Activated T-cell treated with anti-CD3 and anti-CD28 coated beads, Interleukin-2, amount 50 U/mL, for 24 hours (primary cell): ENCODE measurements at regions not wholly inside any gene's neighbourhood (a gene's known extent, or its start where the extent isn't known, plus 50 kb on each side); places are given as distances from the start of the nearest gene placed in this dataset.

Experiments used
- DNase-seq: peaks from one replicate; pipeline ENCODE4 v3.0.0-alpha.2; 2020
- H3K27ac Mint-ChIP-seq: 2 replicates; pipeline ENCODE4 v1.8.0; 2020; ENCODE audit warnings: mild to moderate bottlenecking, mixed read lengths
- H3K27me3 Mint-ChIP-seq: 2 replicates; pipeline ENCODE4 v1.8.0; 2020; ENCODE audit warnings: mixed read lengths
- H3K36me3 Mint-ChIP-seq: 2 replicates; pipeline ENCODE4 v1.8.0; 2020; ENCODE audit warnings: low read depth, mixed read lengths
- H3K4me1 Mint-ChIP-seq: 2 replicates; pipeline ENCODE4 v1.8.0; 2020; ENCODE audit warnings: low read depth, mixed read lengths
- H3K4me3 Mint-ChIP-seq: 2 replicates; pipeline ENCODE4 v1.8.0; 2020; ENCODE audit warnings: mild to moderate bottlenecking, moderate library complexity, mixed read lengths
- H3K9me3 Mint-ChIP-seq: 2 replicates; pipeline ENCODE4 v1.8.0; 2020; ENCODE audit warnings: mixed read lengths

GRCh38 chr10:130425881-130426435 is 289.8 kb downstream of the GLRX3 start:
- Mint-ChIP-seq H3K4me3 (no peak overlapping the region), H3K9me3 (no peaks in the 10 kb centered on the region), H3K27me3 (no peaks in the 10 kb centered on the region), H3K4me1 (no peaks in the 10 kb centered on the region), H3K36me3 (no peaks in the 10 kb centered on the region), H3K27ac (no peak overlapping the region)
- no peak for DNase-seq

GRCh38 chr10:130427216-130427722 is 291.1 kb downstream of the GLRX3 start:
- no peaks in the 10 kb centered on the region for H3K27me3 Mint-ChIP-seq
- H3K27ac Mint-ChIP-seq = no peak overlapping the region
- H3K4me3 Mint-ChIP-seq = no peak overlapping the region
- H3K9me3 Mint-ChIP-seq = no peaks in the 10 kb centered on the region
- no peak for DNase-seq
- H3K36me3 Mint-ChIP-seq = no peaks in the 10 kb centered on the region
- no peaks in the 10 kb centered on the region for H3K4me1 Mint-ChIP-seq

GRCh38 chr10:130428936-130429335 is 292.7 kb downstream of the GLRX3 start:
- no peaks in the 10 kb centered on the region for H3K9me3 Mint-ChIP-seq
- H3K27ac Mint-ChIP-seq = no peak overlapping the region
- H3K27me3 Mint-ChIP-seq = no peaks in the 10 kb centered on the region
- no peak overlapping the region for H3K4me3 Mint-ChIP-seq
- no peaks in the 10 kb centered on the region for H3K36me3 Mint-ChIP-seq
- no peak for DNase-seq
- H3K4me1 Mint-ChIP-seq = no peaks in the 10 kb centered on the region

- Mint-ChIP-seq H3K27ac (no peak overlapping the region), H3K4me3 (no peak overlapping the region), H3K36me3 (no peaks in the 10 kb centered on the region), H3K4me1 (no peaks in the 10 kb centered on the region), H3K27me3 (no peaks in the 10 kb centered on the region), H3K9me3 (no peaks in the 10 kb centered on the region)
- no peak for DNase-seq
These were observed 293.6 kb downstream of the GLRX3 start for GRCh38 chr10:130429809-130430208.

- Mint-ChIP-seq H3K36me3 (no peaks in the 10 kb centered on the region), H3K27me3 (no peaks in the 10 kb centered on the region), H3K4me3 (no peak overlapping the region), H3K27ac (no peak overlapping the region), H3K4me1 (no peaks in the 10 kb centered on the region), H3K9me3 (no peaks in the 10 kb centered on the region)
- no peak for DNase-seq
These were observed 294.1 kb downstream of the GLRX3 start for GRCh38 chr10:130430291-130430690.

- Mint-ChIP-seq H3K4me1 (no peaks in the 10 kb centered on the region), H3K27ac (no peak overlapping the region), H3K27me3 (no peaks in the 10 kb centered on the region), H3K4me3 (no peak overlapping the region), H3K36me3 (no peaks in the 10 kb centered on the region), H3K9me3 (no peaks in the 10 kb centered on the region)
- no peak for DNase-seq
These were observed 294.9 kb downstream of the GLRX3 start for GRCh38 chr10:130430852-130431704.

GRCh38 chr10:130432271-130432670 is 296.1 kb downstream of the GLRX3 start:
- Mint-ChIP-seq H3K4me3 (no peak overlapping the region), H3K27me3 (no peaks in the 10 kb centered on the region), H3K36me3 (no peaks in the 10 kb centered on the region), H3K27ac (no peak overlapping the region), H3K4me1 (no peaks in the 10 kb centered on the region), H3K9me3 (no peaks in the 10 kb centered on the region)
- DNase-seq = no peak

- H3K9me3 Mint-ChIP-seq = no peaks in the 10 kb centered on the region
- H3K4me1 Mint-ChIP-seq = no peaks in the 10 kb centered on the region
- no peaks in the 10 kb centered on the region for H3K27me3 Mint-ChIP-seq
- DNase-seq = no peak
- H3K27ac Mint-ChIP-seq = no peak overlapping the region
- no peaks in the 10 kb centered on the region for H3K36me3 Mint-ChIP-seq
- H3K4me3 Mint-ChIP-seq = no peak overlapping the region
These were observed 296.7 kb downstream of the GLRX3 start for GRCh38 chr10:130432850-130433249.

- H3K27ac Mint-ChIP-seq = no peak overlapping the region
- H3K4me3 Mint-ChIP-seq = no peak overlapping the region
- no peaks in the 10 kb centered on the region for H3K27me3 Mint-ChIP-seq
- H3K4me1 Mint-ChIP-seq = no peaks in the 10 kb centered on the region
- no peak for DNase-seq
- H3K36me3 Mint-ChIP-seq = no peaks in the 10 kb centered on the region
- H3K9me3 Mint-ChIP-seq = no peaks in the 10 kb centered on the region
These were observed 298.5 kb downstream of the GLRX3 start for GRCh38 chr10:130434446-130435385.

GRCh38 chr10:130435961-130436360 is 299.8 kb downstream of the GLRX3 start:
- H3K27ac Mint-ChIP-seq = no peak overlapping the region
- no peaks in the 10 kb centered on the region for H3K9me3 Mint-ChIP-seq
- H3K36me3 Mint-ChIP-seq = no peaks in the 10 kb centered on the region
- H3K4me3 Mint-ChIP-seq = no peak overlapping the region
- no peak for DNase-seq
- H3K4me1 Mint-ChIP-seq = no peaks in the 10 kb centered on the region
- H3K27me3 Mint-ChIP-seq = no peaks in the 10 kb centered on the region

GRCh38 chr10:130438861-130439260 is 302.7 kb downstream of the GLRX3 start:
- no peaks in the 10 kb centered on the region for H3K9me3 Mint-ChIP-seq
- no peaks in the 10 kb centered on the region for H3K4me1 Mint-ChIP-seq
- no peaks in the 10 kb centered on the region for H3K36me3 Mint-ChIP-seq
- H3K4me3 Mint-ChIP-seq = no peak overlapping the region
- H3K27me3 Mint-ChIP-seq = no peaks in the 10 kb centered on the region
- no peak for DNase-seq
- no peak overlapping the region for H3K27ac Mint-ChIP-seq

- DNase-seq = no peak
- no peaks in the 10 kb centered on the region for H3K9me3 Mint-ChIP-seq
- no peaks in the 10 kb centered on the region for H3K27me3 Mint-ChIP-seq
- H3K4me1 Mint-ChIP-seq = no peaks in the 10 kb centered on the region
- no peaks in the 10 kb centered on the region for H3K36me3 Mint-ChIP-seq
- H3K27ac Mint-ChIP-seq = no peak overlapping the region
- H3K4me3 Mint-ChIP-seq = no peak overlapping the region
These were observed 303.6 kb downstream of the GLRX3 start for GRCh38 chr10:130439766-130440165.

GRCh38 chr10:130440494-130440893 is 304.3 kb downstream of the GLRX3 start:
- no peaks in the 10 kb centered on the region for H3K27me3 Mint-ChIP-seq
- no peaks in the 10 kb centered on the region for H3K4me1 Mint-ChIP-seq
- H3K36me3 Mint-ChIP-seq = no peaks in the 10 kb centered on the region
- no peak overlapping the region for H3K27ac Mint-ChIP-seq
- no peak for DNase-seq
- H3K9me3 Mint-ChIP-seq = no peaks in the 10 kb centered on the region
- H3K4me3 Mint-ChIP-seq = no peak overlapping the region

- Mint-ChIP-seq H3K36me3 (no peaks in the 10 kb centered on the region), H3K4me1 (no peaks in the 10 kb centered on the region), H3K27me3 (no peaks in the 10 kb centered on the region), H3K27ac (no peak overlapping the region), H3K9me3 (no peaks in the 10 kb centered on the region), H3K4me3 (no peak overlapping the region)
- no peak for DNase-seq
These were observed 304.8 kb downstream of the GLRX3 start for GRCh38 chr10:130440971-130441370.
